Neutrophil (primary cell): ENCODE measurements at regions not wholly inside any gene's neighbourhood (a gene's known extent, or its start where the extent isn't known, plus 50 kb on each side); places are given as distances from the start of the nearest gene placed in this dataset.

Experiments
- H3K27ac ChIP-seq: fragments of 200-600 bp; sonication (generic); 2 replicates; pipeline ENCODE4 v1.5.1; 2016; ENCODE audit warnings: mild to moderate bottlenecking, moderate library complexity
- H3K27me3 ChIP-seq: fragments of 200-600 bp; sonication (generic); 2 replicates; pipeline ENCODE4 v1.6.0; 2016; ENCODE audit warnings: mild to moderate bottlenecking
- H3K36me3 ChIP-seq: fragments of 200-600 bp; sonication (generic); 2 replicates; pipeline ENCODE4 v1.5.1; 2017
- H3K4me1 ChIP-seq, 2 experiments: fragments of 200-600 bp in 1 of 2; sonication (generic) in 1 of 2; 1 replicate in 1 of 2; 2 replicates in 1 of 2; pipeline versions ENCODE4 v1.5.1 to v1.6.1; 2013 to 2016; ENCODE audit warnings: low read depth in 1 of 2, low read length in 1 of 2, mild to moderate bottlenecking in 1 of 2, moderate library complexity in 1 of 2; ENCODE audit not compliant: control insufficient read depth in 1 of 2, insufficient read depth in 1 of 2
- H3K4me3 ChIP-seq, 2 experiments: fragments of 200-600 bp in 1 of 2; sonication (generic) in 1 of 2; 1 replicate in 1 of 2; 2 replicates in 1 of 2; pipeline ENCODE4 v1.5.1; 2013 to 2016; ENCODE audit warnings: low read depth in 1 of 2, low read length in 1 of 2, mild to moderate bottlenecking in 1 of 2, moderate library complexity in 1 of 2
- H3K9me3 ChIP-seq: fragments of 200-600 bp; sonication (generic); 2 replicates; pipeline ENCODE4 v1.5.1; 2016
- CTCF ChIP-seq: fragments of 200-600 bp; sonication (generic); IDR thresholded peaks from 2 replicates; pipeline ENCODE4 v1.5.1; 2016; ENCODE audit warnings: antibody characterized with exemption

- Histone ChIP-seq H3K27me3 (no peaks in the 10 kb centered on the region), H3K9me3 (no peaks in the 10 kb centered on the region), H3K36me3 (no peaks in the 10 kb centered on the region), H3K27ac (peak overlapping the region; percentile 59), H3K4me1 (peaks cover 14 to 18% of the 10 kb centered on the region in 2 experiments), H3K4me3 (no peak overlapping the region)
- no peak for TF ChIP-seq CTCF
Measured at GRCh38 chr1:208499026-208499425, 254.8 kb upstream of the PLXNA2 start.

GRCh38 chr1:208499601-208500000, 255.4 kb upstream of the PLXNA2 start:
- no peak for TF ChIP-seq CTCF
- Histone ChIP-seq H3K27ac (peak overlapping the region; percentile 59), H3K4me3 (no peak overlapping the region), H3K4me1 (peaks cover 14 to 18% of the 10 kb centered on the region in 2 experiments), H3K36me3 (no peaks in the 10 kb centered on the region), H3K9me3 (no peaks in the 10 kb centered on the region), H3K27me3 (no peaks in the 10 kb centered on the region)

GRCh38 chr1:208500375-208500774, 256.2 kb upstream of the PLXNA2 start:
- Histone ChIP-seq H3K27me3 (no peaks in the 10 kb centered on the region), H3K4me3 (no peak overlapping the region), H3K27ac (no peak overlapping the region), H3K4me1 (peaks cover 14 to 18% of the 10 kb centered on the region in 2 experiments), H3K9me3 (no peaks in the 10 kb centered on the region), H3K36me3 (no peaks in the 10 kb centered on the region)
- no peak for TF ChIP-seq CTCF

GRCh38 chr1:208501542-208501941, 257.4 kb upstream of the PLXNA2 start:
- Histone ChIP-seq H3K36me3 (no peaks in the 10 kb centered on the region), H3K27me3 (no peaks in the 10 kb centered on the region), H3K9me3 (no peaks in the 10 kb centered on the region), H3K4me3 (no peak overlapping the region), H3K27ac (no peak overlapping the region), H3K4me1 (peaks cover 14 to 18% of the 10 kb centered on the region in 2 experiments)
- TF ChIP-seq CTCF, result no peak

GRCh38 chr1:208503787-208504186, 259.6 kb upstream of the PLXNA2 start:
- H3K4me3 ChIP-seq, result no peak overlapping the region
- no peaks in the 10 kb centered on the region for H3K9me3 ChIP-seq
- H3K36me3 ChIP-seq, result no peaks in the 10 kb centered on the region
- no peaks in the 10 kb centered on the region for H3K27me3 ChIP-seq
- no peak overlapping the region for H3K27ac ChIP-seq
- no peak for TF ChIP-seq CTCF
- H3K4me1 ChIP-seq, result peaks cover 8 to 12% of the 10 kb centered on the region in 2 experiments

- TF ChIP-seq CTCF, result no peak
- Histone ChIP-seq H3K4me3 (no peak overlapping the region), H3K9me3 (no peaks in the 10 kb centered on the region), H3K27ac (no peak overlapping the region), H3K4me1 (no peaks in the 10 kb centered on the region), H3K36me3 (no peaks in the 10 kb centered on the region), H3K27me3 (no peaks in the 10 kb centered on the region)
Measured at GRCh38 chr1:208506812-208507211, 262.6 kb upstream of the PLXNA2 start.
